ENCODE measurements at regions not wholly inside any gene's neighbourhood (a gene's known extent, or its start where the extent isn't known, plus 50 kb on each side); places are given as distances from the start of the nearest gene placed in this dataset.

DNA sequence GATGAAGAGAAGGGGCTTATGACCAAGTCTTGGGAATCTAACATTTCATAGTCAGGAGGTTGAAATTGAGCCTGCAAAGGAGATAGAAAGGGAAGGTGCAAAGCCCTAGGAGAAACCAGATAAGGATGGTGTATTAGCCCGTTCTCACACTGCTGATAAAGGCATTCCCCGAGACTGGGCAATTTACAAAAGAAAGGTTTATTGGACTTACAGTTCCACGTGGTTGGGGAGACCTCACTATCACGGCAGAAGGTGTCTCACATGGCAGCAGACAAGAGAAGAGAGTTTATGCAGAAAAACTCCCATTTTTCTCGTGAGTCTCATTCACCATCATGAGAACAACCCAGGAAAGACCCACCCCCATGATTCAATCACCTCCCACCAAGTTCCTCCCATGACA lies 129.5 kb upstream of the LNX1 start:
- H3K4me1 ChIP-seq (ENCODE audit: control insufficient read depth in 1 of 2, low read depth in 2 of 2): peaks cover 9 to 17% of the 10 kb centered on the region in 2 donors
- no peaks in the 10 kb centered on the region for H3K27me3 ChIP-seq (replicated peaks; ENCODE audit: insufficient read depth)
- H3K36me3 ChIP-seq: no peaks in the 10 kb centered on the region
- TF ChIP-seq, protein P1, sequence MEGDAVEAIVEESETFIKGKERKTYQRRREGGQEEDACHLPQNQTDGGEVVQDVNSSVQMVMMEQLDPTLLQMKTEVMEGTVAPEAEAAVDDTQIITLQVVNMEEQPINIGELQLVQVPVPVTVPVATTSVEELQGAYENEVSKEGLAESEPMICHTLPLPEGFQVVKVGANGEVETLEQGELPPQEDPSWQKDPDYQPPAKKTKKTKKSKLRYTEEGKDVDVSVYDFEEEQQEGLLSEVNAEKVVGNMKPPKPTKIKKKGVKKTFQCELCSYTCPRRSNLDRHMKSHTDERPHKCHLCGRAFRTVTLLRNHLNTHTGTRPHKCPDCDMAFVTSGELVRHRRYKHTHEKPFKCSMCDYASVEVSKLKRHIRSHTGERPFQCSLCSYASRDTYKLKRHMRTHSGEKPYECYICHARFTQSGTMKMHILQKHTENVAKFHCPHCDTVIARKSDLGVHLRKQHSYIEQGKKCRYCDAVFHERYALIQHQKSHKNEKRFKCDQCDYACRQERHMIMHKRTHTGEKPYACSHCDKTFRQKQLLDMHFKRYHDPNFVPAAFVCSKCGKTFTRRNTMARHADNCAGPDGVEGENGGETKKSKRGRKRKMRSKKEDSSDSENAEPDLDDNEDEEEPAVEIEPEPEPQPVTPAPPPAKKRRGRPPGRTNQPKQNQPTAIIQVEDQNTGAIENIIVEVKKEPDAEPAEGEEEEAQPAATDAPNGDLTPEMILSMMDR (IDR thresholded peaks at IDR 0.05): no peak
- H3K9me3 ChIP-seq: no peaks in the 10 kb centered on the region
- DNase-seq (ENCODE audit: low spot score): no peak
- ATAC-seq (ENCODE audit: insufficient number of reproducible peaks, low FRiP score, low read depth): no peak
- no peak overlapping the region for H3K4me3 ChIP-seq
- H3K27ac ChIP-seq: no peak overlapping the region

DNA sequence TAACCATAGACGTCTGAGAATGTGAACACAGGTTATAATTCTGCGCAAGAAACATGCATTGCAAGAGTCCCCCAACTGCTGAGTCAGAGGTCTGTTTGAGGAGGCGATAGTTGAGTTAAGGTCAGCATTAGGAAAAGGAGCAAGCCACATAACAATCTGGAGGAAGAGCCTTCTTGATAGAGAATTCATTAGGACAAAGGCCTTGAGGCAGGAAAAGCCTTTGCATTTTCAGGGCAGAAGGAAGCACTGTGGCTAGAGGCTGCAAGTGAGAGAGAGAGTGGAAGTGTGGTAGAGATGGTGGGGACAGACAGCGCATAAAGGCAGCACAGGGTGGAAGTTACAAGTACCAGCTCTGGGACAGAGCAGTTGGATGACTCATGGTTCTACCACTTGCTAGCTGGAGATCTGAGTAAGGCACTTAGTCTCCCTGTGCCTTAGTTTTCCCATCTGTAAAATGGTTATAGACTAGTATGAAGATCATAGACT lies 125.8 kb upstream of the LNX1 start:
- no peaks in the 10 kb centered on the region for H3K27me3 ChIP-seq (replicated peaks; ENCODE audit: insufficient read depth)
- DNase-seq (ENCODE audit: low spot score) (no peak), ATAC-seq (ENCODE audit: insufficient number of reproducible peaks, low FRiP score, low read depth) (no peak)
- H3K9me3 ChIP-seq: no peaks in the 10 kb centered on the region
- H3K4me1 ChIP-seq (ENCODE audit: control insufficient read depth in 1 of 2, low read depth in 2 of 2): peaks cover 17 to 32% of the 10 kb centered on the region in 2 donors
- no peaks in the 10 kb centered on the region for H3K36me3 ChIP-seq
- TF ChIP-seq, protein P1 (IDR thresholded peaks at IDR 0.05): no peak
- peak overlapping the region; percentile 30 to 67 for H3K27ac ChIP-seq
- no peak overlapping the region for H3K4me3 ChIP-seq

DNA sequence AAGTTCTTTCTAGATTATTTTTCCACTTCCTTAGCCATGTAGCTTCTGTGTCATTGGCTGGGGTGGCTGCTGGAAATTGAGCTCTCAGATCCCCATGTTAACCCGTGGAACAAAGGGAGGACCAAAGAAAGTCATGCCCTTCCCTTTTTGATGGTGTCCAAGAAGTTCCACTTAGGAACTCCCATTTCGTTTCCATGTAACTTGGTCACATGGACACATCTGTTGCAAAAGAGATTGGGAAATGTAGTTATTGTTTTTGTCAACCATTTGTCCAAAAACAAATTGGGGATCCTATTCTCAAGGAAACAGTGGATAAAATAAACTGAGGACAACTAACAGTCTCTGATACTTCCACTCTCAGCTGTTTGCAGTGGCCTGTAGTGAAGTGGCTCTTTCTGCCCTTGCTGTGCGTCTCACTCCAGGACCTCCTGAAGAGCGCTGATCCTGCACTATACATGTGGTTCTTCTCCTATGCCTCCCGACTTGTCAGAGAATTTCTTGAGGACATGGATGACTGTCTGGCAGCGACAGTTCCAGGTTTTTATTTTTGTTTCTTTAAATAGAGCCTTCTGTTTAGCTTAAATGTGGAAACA lies 125.3 kb upstream of the LNX1 start:
- no peak for ATAC-seq (ENCODE audit: insufficient number of reproducible peaks, low FRiP score, low read depth)

DNA sequence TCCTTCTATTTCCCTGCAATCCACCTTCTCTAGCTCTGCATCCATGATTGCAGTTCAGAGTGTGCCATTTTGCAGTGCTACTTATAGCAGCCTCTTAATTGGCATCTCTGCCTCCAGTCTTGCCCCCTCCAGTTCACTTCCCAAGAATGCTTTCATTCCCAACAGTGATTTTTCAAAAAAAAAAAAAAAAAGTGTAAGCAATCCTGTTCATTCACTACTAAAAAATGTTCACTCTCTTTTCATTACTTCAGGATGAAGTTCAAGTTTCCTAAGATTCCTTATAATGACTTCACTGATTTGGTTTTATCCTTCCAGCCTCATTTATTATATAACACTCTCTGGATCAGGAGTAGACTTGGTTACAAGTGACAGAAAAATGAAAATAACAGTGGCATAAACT lies 124.7 kb upstream of the LNX1 start:
- DNase-seq (ENCODE audit: low spot score) (no peak), ATAC-seq (ENCODE audit: insufficient number of reproducible peaks, low FRiP score, low read depth) (no peak)
- TF ChIP-seq, protein P1 (IDR thresholded peaks at IDR 0.05): no peak
- Histone ChIP-seq H3K36me3 (no peaks in the 10 kb centered on the region), H3K27ac (peak overlapping the region; percentile 30 to 67), H3K27me3 (replicated peaks; ENCODE audit: insufficient read depth) (no peaks in the 10 kb centered on the region), H3K4me1 (ENCODE audit: control insufficient read depth in 1 of 2, low read depth in 2 of 2) (peaks cover 22 to 39% of the 10 kb centered on the region in 2 donors), H3K4me3 (no peak overlapping the region), H3K9me3 (no peaks in the 10 kb centered on the region)

More for the DNA sequence above, 125.3 kb upstream of the LNX1 start:
- peak overlapping the region; percentile 30 to 67 for H3K27ac ChIP-seq
- H3K4me3 ChIP-seq: no peak overlapping the region
- DNase-seq (ENCODE audit: low spot score): no peak
- no peaks in the 10 kb centered on the region for H3K27me3 ChIP-seq (replicated peaks; ENCODE audit: insufficient read depth)
- TF ChIP-seq, protein P1 (IDR thresholded peaks at IDR 0.05): no peak
- peaks cover 22 to 38% of the 10 kb centered on the region in 2 donors for H3K4me1 ChIP-seq (ENCODE audit: control insufficient read depth in 1 of 2, low read depth in 2 of 2)
- no peaks in the 10 kb centered on the region for H3K9me3 ChIP-seq
- no peaks in the 10 kb centered on the region for H3K36me3 ChIP-seq

DNA sequence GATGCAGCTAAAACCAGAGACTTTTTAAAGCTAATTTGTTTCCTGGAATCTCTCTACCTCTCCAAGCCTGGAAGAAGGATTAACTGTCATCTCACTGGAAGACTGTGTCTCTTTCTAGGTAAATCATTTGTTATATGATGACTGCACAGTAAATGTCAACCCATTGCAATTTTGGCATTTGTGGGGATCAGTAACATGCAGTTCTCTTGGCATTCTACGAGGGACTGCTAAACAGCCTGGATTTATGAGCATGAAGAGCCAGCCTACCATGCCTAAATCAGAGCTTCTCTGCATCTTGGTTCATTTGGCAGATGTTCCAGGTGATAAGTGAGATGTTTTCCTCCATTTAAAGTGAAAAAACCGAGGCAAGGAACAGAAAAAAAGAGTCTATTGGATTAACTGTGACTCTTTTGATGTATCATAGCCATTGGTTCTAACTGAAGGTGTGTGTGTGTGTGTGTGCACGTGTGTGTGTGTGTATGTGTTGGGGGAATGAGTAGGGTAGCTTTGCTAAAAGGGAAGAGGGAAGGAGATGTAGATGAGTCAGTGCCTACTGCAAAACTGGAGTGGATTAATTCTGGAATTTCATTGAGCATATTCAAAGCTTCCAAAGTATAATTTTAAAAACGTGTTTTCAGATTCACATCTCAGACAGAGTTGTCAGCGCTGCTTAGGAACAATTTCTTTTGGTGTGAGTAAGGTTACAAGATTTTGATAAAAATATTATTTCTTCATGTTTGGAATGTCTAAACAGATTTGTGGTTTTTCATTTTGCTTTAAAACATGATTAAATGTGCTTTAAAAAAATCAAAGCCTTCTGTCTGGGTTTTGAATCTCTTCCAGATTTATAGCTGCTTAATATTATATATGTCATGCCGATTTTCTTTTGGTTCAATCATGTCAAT lies 123.2 kb upstream of the LNX1 start:
- DNase-seq (ENCODE audit: low spot score) (no peak), ATAC-seq (ENCODE audit: insufficient number of reproducible peaks, low FRiP score, low read depth) (no peak)
- Histone ChIP-seq H3K27me3 (replicated peaks; ENCODE audit: insufficient read depth) (no peaks in the 10 kb centered on the region), H3K36me3 (no peaks in the 10 kb centered on the region), H3K4me3 (no peak overlapping the region), H3K27ac (peak overlapping the region in 1 of 2 donors; percentile 31), H3K4me1 (ENCODE audit: control insufficient read depth in 1 of 2, low read depth in 2 of 2) (peaks cover 22 to 39% of the 10 kb centered on the region in 2 donors), H3K9me3 (no peaks in the 10 kb centered on the region)
- TF ChIP-seq, protein P1 (IDR thresholded peaks at IDR 0.05): no peak
